Prostate gland (tissue), 2 donors: ENCODE measurements at regions not wholly inside any gene's neighbourhood (a gene's known extent, or its start where the extent isn't known, plus 50 kb on each side); places are given as distances from the start of the nearest gene placed in this dataset.

ENCODE experiments used
- DNase-seq: peaks from one replicate; pipeline ENCODE4 v3.0.0-alpha.2; 2019; ENCODE audit warnings: low spot score
- H3K27ac ChIP-seq, 2 donors: fragments of 200-600 bp; sonication (generic); 2 replicates each; pipeline ENCODE4 v1.5.1; 2017 to 2019
- H3K27me3 ChIP-seq: fragments of 200-600 bp; sonication (generic); replicated peaks from 2 replicates; pipeline ENCODE4 v1.5.1; 2019; ENCODE audit not compliant: insufficient read depth
- H3K36me3 ChIP-seq, 2 donors: fragments of 200-600 bp; sonication (generic); 1 replicate in 1 of 2; 2 replicates in 1 of 2; pipeline versions ENCODE4 v1.5.1 to v1.8.1; 2017 to 2019
- H3K4me1 ChIP-seq: fragments of 200-600 bp; sonication (generic); replicated peaks from 2 replicates; pipeline ENCODE4 v1.5.1; 2019
- H3K4me3 ChIP-seq, 2 donors: fragments of 200-600 bp; sonication (generic); 2 replicates each; pipeline ENCODE4 v1.5.1; 2017 to 2019
- H3K9me3 ChIP-seq: fragments of 200-600 bp; sonication (generic); 2 replicates; pipeline ENCODE4 v1.5.1; 2017
- CTCF ChIP-seq, 4 experiments: fragments of 200-600 bp in 2 of 4; fragments of 450-650 bp in 2 of 4; sonication (generic) in 2 of 4; IDR thresholded peaks; 1 replicate in 3 of 4; 2 replicates in 1 of 4; pipeline ENCODE4 v1.5.1; 2016 to 2019; ENCODE audit warnings: antibody characterized with exemption in 4 of 4, mild to moderate bottlenecking in 2 of 4, moderate library complexity in 2 of 4
- POLR2A ChIP-seq: fragments of 450-650 bp; IDR thresholded peaks from one replicate; pipeline ENCODE4 v1.6.1; 2016; ENCODE audit warnings: antibody characterized with exemption, mild to moderate bottlenecking
- POLR2AphosphoS5 ChIP-seq: sonication (generic); formaldehyde crosslinking; IDR thresholded peaks from one replicate; pipeline ENCODE4 v1.6.1; 2017; ENCODE audit warnings: antibody characterized with exemption
- WGBS: methylation state at CpG from one replicate; pipeline ENCODE4 v1.1.5; 2018; 5-methylcytosine and 5-hydroxymethylcytosine counted together
- intact Hi-C: fragments of 100-400 bp; cut with DNase I; formaldehyde crosslinking; loops from one replicate; pipeline ENCODE4 v1.14.2; 2022

GRCh38 chr18:71116535-71116934, 827.7 kb downstream of the SOCS6 start:
- no peaks in the 10 kb centered on the region for H3K36me3 ChIP-seq
- H3K4me3 ChIP-seq, result no peak overlapping the region
- H3K27ac ChIP-seq, result no peak overlapping the region
- 64% methylated on average over 4 of the region's 4 CpGs for WGBS
- DNase-seq, result no peak
- no peaks in the 10 kb centered on the region for H3K27me3 ChIP-seq
- intact Hi-C loops, result no loop called here
- TF ChIP-seq CTCF (IDR thresholded peaks at IDR 0.05), result no peak
- no peak for TF ChIP-seq POLR2A
- no peak for TF ChIP-seq POLR2AphosphoS5
- no peaks in the 10 kb centered on the region for H3K9me3 ChIP-seq
- H3K4me1 ChIP-seq, result no peaks in the 10 kb centered on the region

- H3K4me1 ChIP-seq, result no peaks in the 10 kb centered on the region
- no peak overlapping the region for H3K27ac ChIP-seq
- WGBS, result 79% methylated on average over 8 of the region's 8 CpGs
- no peak overlapping the region for H3K4me3 ChIP-seq
- DNase-seq, result no peak
- no peaks in the 10 kb centered on the region for H3K9me3 ChIP-seq
- TF ChIP-seq POLR2A (no peak), POLR2AphosphoS5 (no peak), CTCF (IDR thresholded peaks at IDR 0.05) (no peak)
- H3K27me3 ChIP-seq, result no peaks in the 10 kb centered on the region
- no peaks in the 10 kb centered on the region for H3K36me3 ChIP-seq
- intact Hi-C loops, result no loop called here
Measured at GRCh38 chr18:71115261-71115660, 826.4 kb downstream of the SOCS6 start.

GRCh38 chr18:71114550-71115210, 825.8 kb downstream of the SOCS6 start:
- TF ChIP-seq POLR2AphosphoS5, result no peak
- TF ChIP-seq POLR2A, result no peak
- TF ChIP-seq CTCF (IDR thresholded peaks at IDR 0.05), result no peak
- Histone ChIP-seq H3K27me3 (no peaks in the 10 kb centered on the region), H3K4me3 (no peak overlapping the region), H3K36me3 (no peaks in the 10 kb centered on the region), H3K9me3 (no peaks in the 10 kb centered on the region), H3K4me1 (no peaks in the 10 kb centered on the region), H3K27ac (no peak overlapping the region)
- intact Hi-C loops, result no loop called here
- DNase-seq, result no peak
- WGBS, result 82% methylated on average over 11 of the region's 11 CpGs

- Histone ChIP-seq H3K27ac (no peak overlapping the region), H3K36me3 (no peaks in the 10 kb centered on the region), H3K4me3 (no peak overlapping the region), H3K9me3 (no peaks in the 10 kb centered on the region), H3K27me3 (no peaks in the 10 kb centered on the region), H3K4me1 (no peaks in the 10 kb centered on the region)
- intact Hi-C loops, result no loop called here
- DNase-seq, result no peak
- TF ChIP-seq POLR2A, result no peak
- no peak for TF ChIP-seq POLR2AphosphoS5
- no peak for TF ChIP-seq CTCF (IDR thresholded peaks at IDR 0.05)
- WGBS, result 64% methylated on average over 2 of the region's 2 CpGs
Measured at GRCh38 chr18:71107244-71107643, 818.4 kb downstream of the SOCS6 start.

GRCh38 chr18:71106701-71107100, 817.9 kb downstream of the SOCS6 start:
- no peaks in the 10 kb centered on the region for H3K27me3 ChIP-seq
- DNase-seq, result no peak
- TF ChIP-seq POLR2A (no peak), POLR2AphosphoS5 (no peak), CTCF (IDR thresholded peaks at IDR 0.05) (no peak)
- H3K9me3 ChIP-seq, result no peaks in the 10 kb centered on the region
- no peaks in the 10 kb centered on the region for H3K36me3 ChIP-seq
- intact Hi-C loops, result no loop called here
- no peak overlapping the region for H3K4me3 ChIP-seq
- no peaks in the 10 kb centered on the region for H3K4me1 ChIP-seq
- WGBS, result 41% methylated on average over 1 of the region's 1 CpG
- H3K27ac ChIP-seq, result no peak overlapping the region
